ENCODE measurements at regions not wholly inside any gene's neighbourhood (a gene's known extent, or its start where the extent isn't known, plus 50 kb on each side); places are given as distances from the start of the nearest gene placed in this dataset.

DNA sequence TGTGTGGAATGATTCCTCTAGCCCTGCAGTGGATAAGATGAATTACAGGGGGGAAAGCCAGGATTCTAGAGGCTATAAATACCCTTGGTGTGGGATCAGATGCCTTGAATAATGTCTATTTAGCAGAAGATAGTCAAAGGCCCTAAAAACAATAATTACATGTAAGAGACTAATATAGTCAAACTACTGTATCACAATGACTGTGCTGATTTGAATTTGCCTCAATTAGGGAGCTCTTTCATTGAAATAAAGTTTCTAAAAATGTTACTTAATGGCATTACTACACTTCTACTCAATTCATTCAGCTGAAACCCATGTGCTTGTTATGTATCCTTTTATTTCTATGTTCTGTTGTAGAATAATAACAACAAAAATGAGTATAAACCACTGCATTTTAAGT, 915.6 kb downstream of the TUSC7 start (continued):
- TF ChIP-seq, protein P1, sequence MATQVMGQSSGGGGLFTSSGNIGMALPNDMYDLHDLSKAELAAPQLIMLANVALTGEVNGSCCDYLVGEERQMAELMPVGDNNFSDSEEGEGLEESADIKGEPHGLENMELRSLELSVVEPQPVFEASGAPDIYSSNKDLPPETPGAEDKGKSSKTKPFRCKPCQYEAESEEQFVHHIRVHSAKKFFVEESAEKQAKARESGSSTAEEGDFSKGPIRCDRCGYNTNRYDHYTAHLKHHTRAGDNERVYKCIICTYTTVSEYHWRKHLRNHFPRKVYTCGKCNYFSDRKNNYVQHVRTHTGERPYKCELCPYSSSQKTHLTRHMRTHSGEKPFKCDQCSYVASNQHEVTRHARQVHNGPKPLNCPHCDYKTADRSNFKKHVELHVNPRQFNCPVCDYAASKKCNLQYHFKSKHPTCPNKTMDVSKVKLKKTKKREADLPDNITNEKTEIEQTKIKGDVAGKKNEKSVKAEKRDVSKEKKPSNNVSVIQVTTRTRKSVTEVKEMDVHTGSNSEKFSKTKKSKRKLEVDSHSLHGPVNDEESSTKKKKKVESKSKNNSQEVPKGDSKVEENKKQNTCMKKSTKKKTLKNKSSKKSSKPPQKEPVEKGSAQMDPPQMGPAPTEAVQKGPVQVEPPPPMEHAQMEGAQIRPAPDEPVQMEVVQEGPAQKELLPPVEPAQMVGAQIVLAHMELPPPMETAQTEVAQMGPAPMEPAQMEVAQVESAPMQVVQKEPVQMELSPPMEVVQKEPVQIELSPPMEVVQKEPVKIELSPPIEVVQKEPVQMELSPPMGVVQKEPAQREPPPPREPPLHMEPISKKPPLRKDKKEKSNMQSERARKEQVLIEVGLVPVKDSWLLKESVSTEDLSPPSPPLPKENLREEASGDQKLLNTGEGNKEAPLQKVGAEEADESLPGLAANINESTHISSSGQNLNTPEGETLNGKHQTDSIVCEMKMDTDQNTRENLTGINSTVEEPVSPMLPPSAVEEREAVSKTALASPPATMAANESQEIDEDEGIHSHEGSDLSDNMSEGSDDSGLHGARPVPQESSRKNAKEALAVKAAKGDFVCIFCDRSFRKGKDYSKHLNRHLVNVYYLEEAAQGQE (IDR thresholded peaks at IDR 0.05; ENCODE audit: unreplicated experiment) = no peak

DNA sequence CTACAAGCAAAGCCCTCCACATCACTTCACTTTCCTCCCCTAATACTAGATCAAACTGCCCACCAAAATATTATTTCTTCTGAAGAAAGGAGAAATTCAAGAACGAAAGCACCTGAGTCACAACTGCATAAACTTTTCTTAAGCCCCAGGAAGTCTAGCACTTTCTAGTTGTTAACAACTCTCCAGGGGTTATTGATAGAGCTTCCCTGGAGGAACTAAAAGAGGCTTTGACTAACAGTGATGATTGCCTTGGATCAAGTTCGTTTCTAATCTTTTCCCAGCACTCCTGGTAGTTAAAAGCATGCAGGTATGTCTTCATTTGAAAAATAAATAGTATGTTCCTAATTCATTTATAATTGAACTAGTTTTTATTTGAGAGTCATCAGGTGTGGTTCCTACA, 917.0 kb downstream of the TUSC7 start:
- no peak overlapping the region for H3K4me2 ChIP-seq
- DNase-seq (ENCODE audit: low spot score) = peak; percentile 32
- H3K27me3 Mint-ChIP-seq (ENCODE audit: insufficient read depth, low read depth, poor library complexity) = peaks cover 1% of the 10 kb centered on the region
- no peaks in the 10 kb centered on the region for H3K36me3 Mint-ChIP-seq (ENCODE audit: low read depth)
- H3K4me3 ChIP-seq = no peak overlapping the region
- H3K27me3 ChIP-seq (ENCODE audit: insufficient read depth) = no peaks in the 10 kb centered on the region
- H3K4me1 ChIP-seq (ENCODE audit: insufficient read depth) = peaks cover 21% of the 10 kb centered on the region
- H3K4me3 Mint-ChIP-seq = no peak overlapping the region
- no peaks in the 10 kb centered on the region for H3K9me2 ChIP-seq (ENCODE audit: insufficient read depth)
- no peaks in the 10 kb centered on the region for H3K9me3 Mint-ChIP-seq
- no peaks in the 10 kb centered on the region for H3F3A ChIP-seq (replicated peaks; ENCODE audit: low read depth)
- H3K27ac Mint-ChIP-seq = peak overlapping the region; percentile 70; the same call in 1 of the 2 replicates
- H3K79me2 ChIP-seq (replicated peaks; ENCODE audit: insufficient read depth) = no peaks in the 10 kb centered on the region
- no peaks in the 10 kb centered on the region for H3K36me3 ChIP-seq (ENCODE audit: insufficient read depth)
- no peak overlapping the region for H2AFZ ChIP-seq
- peak; percentile 63 for ATAC-seq
- no peaks in the 10 kb centered on the region for H4K20me1 ChIP-seq (replicated peaks; ENCODE audit: insufficient read depth)
- H3K4me1 Mint-ChIP-seq = peaks cover 37% of the 10 kb centered on the region
- H3K27ac ChIP-seq (ENCODE audit: low read depth) = no peak overlapping the region
- TF ChIP-seq, protein P2, sequence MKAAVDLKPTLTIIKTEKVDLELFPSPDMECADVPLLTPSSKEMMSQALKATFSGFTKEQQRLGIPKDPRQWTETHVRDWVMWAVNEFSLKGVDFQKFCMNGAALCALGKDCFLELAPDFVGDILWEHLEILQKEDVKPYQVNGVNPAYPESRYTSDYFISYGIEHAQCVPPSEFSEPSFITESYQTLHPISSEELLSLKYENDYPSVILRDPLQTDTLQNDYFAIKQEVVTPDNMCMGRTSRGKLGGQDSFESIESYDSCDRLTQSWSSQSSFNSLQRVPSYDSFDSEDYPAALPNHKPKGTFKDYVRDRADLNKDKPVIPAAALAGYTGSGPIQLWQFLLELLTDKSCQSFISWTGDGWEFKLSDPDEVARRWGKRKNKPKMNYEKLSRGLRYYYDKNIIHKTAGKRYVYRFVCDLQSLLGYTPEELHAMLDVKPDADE (IDR thresholded peaks at IDR 0.05) = no peak
- no peak for TF ChIP-seq ZNF331 (CRISPR knock-in tag; IDR thresholded peaks at IDR 0.05; ENCODE audit: low read depth)
- TF ChIP-seq, protein P3, sequence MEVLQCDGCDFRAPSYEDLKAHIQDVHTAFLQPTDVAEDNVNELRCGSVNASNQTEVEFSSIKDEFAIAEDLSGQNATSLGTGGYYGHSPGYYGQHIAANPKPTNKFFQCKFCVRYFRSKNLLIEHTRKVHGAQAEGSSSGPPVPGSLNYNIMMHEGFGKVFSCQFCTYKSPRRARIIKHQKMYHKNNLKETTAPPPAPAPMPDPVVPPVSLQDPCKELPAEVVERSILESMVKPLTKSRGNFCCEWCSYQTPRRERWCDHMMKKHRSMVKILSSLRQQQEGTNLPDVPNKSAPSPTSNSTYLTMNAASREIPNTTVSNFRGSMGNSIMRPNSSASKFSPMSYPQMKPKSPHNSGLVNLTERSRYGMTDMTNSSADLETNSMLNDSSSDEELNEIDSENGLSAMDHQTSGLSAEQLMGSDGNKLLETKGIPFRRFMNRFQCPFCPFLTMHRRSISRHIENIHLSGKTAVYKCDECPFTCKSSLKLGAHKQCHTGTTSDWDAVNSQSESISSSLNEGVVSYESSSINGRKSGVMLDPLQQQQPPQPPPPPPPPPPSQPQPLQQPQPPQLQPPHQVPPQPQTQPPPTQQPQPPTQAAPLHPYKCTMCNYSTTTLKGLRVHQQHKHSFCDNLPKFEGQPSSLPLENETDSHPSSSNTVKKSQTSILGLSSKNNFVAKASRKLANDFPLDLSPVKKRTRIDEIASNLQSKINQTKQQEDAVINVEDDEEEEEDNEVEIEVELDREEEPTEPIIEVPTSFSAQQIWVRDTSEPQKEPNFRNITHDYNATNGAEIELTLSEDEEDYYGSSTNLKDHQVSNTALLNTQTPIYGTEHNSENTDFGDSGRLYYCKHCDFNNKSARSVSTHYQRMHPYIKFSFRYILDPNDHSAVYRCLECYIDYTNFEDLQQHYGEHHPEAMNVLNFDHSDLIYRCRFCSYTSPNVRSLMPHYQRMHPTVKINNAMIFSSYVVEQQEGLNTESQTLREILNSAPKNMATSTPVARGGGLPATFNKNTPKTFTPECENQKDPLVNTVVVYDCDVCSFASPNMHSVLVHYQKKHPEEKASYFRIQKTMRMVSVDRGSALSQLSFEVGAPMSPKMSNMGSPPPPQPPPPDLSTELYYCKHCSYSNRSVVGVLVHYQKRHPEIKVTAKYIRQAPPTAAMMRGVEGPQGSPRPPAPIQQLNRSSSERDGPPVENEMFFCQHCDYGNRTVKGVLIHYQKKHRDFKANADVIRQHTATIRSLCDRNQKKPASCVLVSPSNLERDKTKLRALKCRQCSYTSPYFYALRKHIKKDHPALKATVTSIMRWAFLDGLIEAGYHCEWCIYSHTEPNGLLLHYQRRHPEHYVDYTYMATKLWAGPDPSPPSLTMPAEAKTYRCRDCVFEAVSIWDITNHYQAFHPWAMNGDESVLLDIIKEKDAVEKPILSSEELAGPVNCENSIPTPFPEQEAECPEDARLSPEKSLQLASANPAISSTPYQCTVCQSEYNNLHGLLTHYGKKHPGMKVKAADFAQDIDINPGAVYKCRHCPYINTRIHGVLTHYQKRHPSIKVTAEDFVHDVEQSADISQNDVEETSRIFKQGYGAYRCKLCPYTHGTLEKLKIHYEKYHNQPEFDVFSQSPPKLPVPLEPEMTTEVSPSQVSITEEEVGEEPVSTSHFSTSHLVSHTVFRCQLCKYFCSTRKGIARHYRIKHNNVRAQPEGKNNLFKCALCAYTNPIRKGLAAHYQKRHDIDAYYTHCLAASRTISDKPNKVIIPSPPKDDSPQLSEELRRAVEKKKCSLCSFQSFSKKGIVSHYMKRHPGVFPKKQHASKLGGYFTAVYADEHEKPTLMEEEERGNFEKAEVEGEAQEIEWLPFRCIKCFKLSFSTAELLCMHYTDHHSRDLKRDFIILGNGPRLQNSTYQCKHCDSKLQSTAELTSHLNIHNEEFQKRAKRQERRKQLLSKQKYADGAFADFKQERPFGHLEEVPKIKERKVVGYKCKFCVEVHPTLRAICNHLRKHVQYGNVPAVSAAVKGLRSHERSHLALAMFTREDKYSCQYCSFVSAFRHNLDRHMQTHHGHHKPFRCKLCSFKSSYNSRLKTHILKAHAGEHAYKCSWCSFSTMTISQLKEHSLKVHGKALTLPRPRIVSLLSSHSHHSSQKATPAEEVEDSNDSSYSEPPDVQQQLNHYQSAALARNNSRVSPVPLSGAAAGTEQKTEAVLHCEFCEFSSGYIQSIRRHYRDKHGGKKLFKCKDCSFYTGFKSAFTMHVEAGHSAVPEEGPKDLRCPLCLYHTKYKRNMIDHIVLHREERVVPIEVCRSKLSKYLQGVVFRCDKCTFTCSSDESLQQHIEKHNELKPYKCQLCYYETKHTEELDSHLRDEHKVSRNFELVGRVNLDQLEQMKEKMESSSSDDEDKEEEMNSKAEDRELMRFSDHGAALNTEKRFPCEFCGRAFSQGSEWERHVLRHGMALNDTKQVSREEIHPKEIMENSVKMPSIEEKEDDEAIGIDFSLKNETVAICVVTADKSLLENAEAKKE (CRISPR knock-in tag; IDR thresholded peaks at IDR 0.05) = no peak
- no peak for TF ChIP-seq NANOG (IDR thresholded peaks at IDR 0.05; ENCODE audit: borderline replicate concordance)
- no peak for TF ChIP-seq EZH2 (IDR thresholded peaks at IDR 0.05; ENCODE audit: low read depth, unreplicated experiment)
- no peak for TF ChIP-seq JUNB (IDR thresholded peaks at IDR 0.05; ENCODE audit: unreplicated experiment)
- TF ChIP-seq ZNF114 (CRISPR knock-in tag; IDR thresholded peaks at IDR 0.05) = no peak
- TF ChIP-seq, protein P4, sequence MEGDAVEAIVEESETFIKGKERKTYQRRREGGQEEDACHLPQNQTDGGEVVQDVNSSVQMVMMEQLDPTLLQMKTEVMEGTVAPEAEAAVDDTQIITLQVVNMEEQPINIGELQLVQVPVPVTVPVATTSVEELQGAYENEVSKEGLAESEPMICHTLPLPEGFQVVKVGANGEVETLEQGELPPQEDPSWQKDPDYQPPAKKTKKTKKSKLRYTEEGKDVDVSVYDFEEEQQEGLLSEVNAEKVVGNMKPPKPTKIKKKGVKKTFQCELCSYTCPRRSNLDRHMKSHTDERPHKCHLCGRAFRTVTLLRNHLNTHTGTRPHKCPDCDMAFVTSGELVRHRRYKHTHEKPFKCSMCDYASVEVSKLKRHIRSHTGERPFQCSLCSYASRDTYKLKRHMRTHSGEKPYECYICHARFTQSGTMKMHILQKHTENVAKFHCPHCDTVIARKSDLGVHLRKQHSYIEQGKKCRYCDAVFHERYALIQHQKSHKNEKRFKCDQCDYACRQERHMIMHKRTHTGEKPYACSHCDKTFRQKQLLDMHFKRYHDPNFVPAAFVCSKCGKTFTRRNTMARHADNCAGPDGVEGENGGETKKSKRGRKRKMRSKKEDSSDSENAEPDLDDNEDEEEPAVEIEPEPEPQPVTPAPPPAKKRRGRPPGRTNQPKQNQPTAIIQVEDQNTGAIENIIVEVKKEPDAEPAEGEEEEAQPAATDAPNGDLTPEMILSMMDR (conservative IDR thresholded peaks at IDR 0.05; ENCODE audit: low read depth in 2 of 2) = no peak
- TF ChIP-seq POLR2AphosphoS5 (IDR thresholded peaks at IDR 0.05; ENCODE audit: low read depth) = no peak
- TF ChIP-seq STAT1 (IDR thresholded peaks at IDR 0.05; ENCODE audit: unreplicated experiment) = no peak
- TF ChIP-seq CREB1 (CRISPR knock-in tag; IDR thresholded peaks at IDR 0.05; ENCODE audit: low read depth) = no peak

Data from GM23338 (cell line).